OCI-LY3 (cell line): ENCODE measurements at regions not wholly inside any gene's neighbourhood (a gene's known extent, or its start where the extent isn't known, plus 50 kb on each side); places are given as distances from the start of the nearest gene placed in this dataset.

Experiments used
- H2AFZ ChIP-seq: fragments of 200-600, 300-600 bp; shearing (Covaris generic); 2 replicates; pipeline ENCODE4 v1.6.0; 2014; ENCODE audit warnings: antibody characterized with exemption, low read depth, low read length
- H3K27ac ChIP-seq: fragments of 200-600, 300-600 bp; sonication (generic); 2 replicates; pipeline ENCODE4 v1.5.1; 2014; ENCODE audit warnings: mild to moderate bottlenecking, low read length, moderate library complexity, mixed read lengths
- H3K27me3 ChIP-seq: fragments of 200-600, 300-600 bp; sonication (generic); 2 replicates; pipeline ENCODE4 v1.6.1; 2014; ENCODE audit warnings: low read depth, low read length, mixed read lengths
- H3K36me3 ChIP-seq: fragments of 200-600, 300-600 bp; sonication (generic); replicated peaks from 2 replicates; pipeline ENCODE3; 2014; ENCODE audit warnings: low read depth, low read length, mixed read lengths
- H3K4me1 ChIP-seq: fragments of 300-600, 200-600 bp; sonication (generic); 2 replicates; pipeline ENCODE4 v1.6.1; 2014; ENCODE audit warnings: low read length, mixed read lengths
- H3K4me2 ChIP-seq: fragments of 200-600, 300-600 bp; sonication (generic); 2 replicates; pipeline ENCODE4 v1.6.1; 2014; ENCODE audit warnings: low read length, mixed read lengths
- H3K4me3 ChIP-seq: fragments of 300-600, 200-600 bp; sonication (generic); 2 replicates; pipeline ENCODE4 v1.5.1; 2014; ENCODE audit warnings: antibody characterized with exemption, mild to moderate bottlenecking, low read length, moderate library complexity
- H3K79me2 ChIP-seq: fragments of 300-600, 200-600 bp; shearing (Covaris generic); 2 replicates; pipeline ENCODE4 v1.6.1; 2014; ENCODE audit warnings: mild to moderate bottlenecking, low read length, mixed read lengths
- H3K9ac ChIP-seq: fragments of 300-600, 200-600 bp; shearing (Covaris generic); 2 replicates; pipeline ENCODE4 v1.6.0; 2014; ENCODE audit warnings: mild to moderate bottlenecking, low read length, moderate library complexity
- H3K9me3 ChIP-seq: fragments of 200-600, 300-600 bp; shearing (Covaris generic); 2 replicates; pipeline ENCODE4 v1.6.1; 2014; ENCODE audit warnings: low read length, mixed read lengths; ENCODE audit not compliant: insufficient read depth
- H4K20me1 ChIP-seq: fragments of 200-600, 300-600 bp; sonication (generic); 2 replicates; pipeline ENCODE4 v1.6.1; 2016; ENCODE audit warnings: low read length, mixed read lengths; ENCODE audit not compliant: insufficient read depth
- CTCF ChIP-seq: fragments of 200-600, 300-600 bp; sonication (generic); IDR thresholded peaks from 2 replicates; pipeline ENCODE4 v1.5.1; 2014; ENCODE audit warnings: antibody characterized with exemption, low read length, low read depth
- EZH2phosphoT487 ChIP-seq: fragments of 200-600 bp; shearing (Covaris generic); IDR thresholded peaks from 2 replicates; pipeline ENCODE4 v1.6.1; 2018; ENCODE audit warnings: antibody characterized with exemption, mixed run types, low read depth

GRCh38 chr12:73221398-73221797 is 949.2 kb downstream of the TRHDE start:
- Histone ChIP-seq H3K36me3 (no peaks in the 10 kb centered on the region), H3K27ac (no peak overlapping the region), H3K4me3 (no peak overlapping the region), H3K27me3 (no peaks in the 10 kb centered on the region), H3K9me3 (no peaks in the 10 kb centered on the region), H3K9ac (no peak overlapping the region), H4K20me1 (no peaks in the 10 kb centered on the region), H2AFZ (no peak overlapping the region), H3K4me2 (no peak overlapping the region), H3K4me1 (peaks cover 3% of the 10 kb centered on the region; the same call in 1 of the 2 replicates), H3K79me2 (no peaks in the 10 kb centered on the region)
- TF ChIP-seq EZH2phosphoT487 (no peak), CTCF (no peak)

GRCh38 chr12:73221836-73222235 is 949.7 kb downstream of the TRHDE start:
- no peaks in the 10 kb centered on the region for H3K9me3 ChIP-seq
- TF ChIP-seq CTCF (no peak), EZH2phosphoT487 (no peak)
- no peaks in the 10 kb centered on the region for H3K36me3 ChIP-seq
- H3K9ac ChIP-seq: no peak overlapping the region
- H3K27ac ChIP-seq: no peak overlapping the region
- H4K20me1 ChIP-seq: no peaks in the 10 kb centered on the region
- no peaks in the 10 kb centered on the region for H3K79me2 ChIP-seq
- no peak overlapping the region for H2AFZ ChIP-seq
- H3K4me3 ChIP-seq: no peak overlapping the region
- no peak overlapping the region for H3K4me2 ChIP-seq
- no peaks in the 10 kb centered on the region for H3K27me3 ChIP-seq
- H3K4me1 ChIP-seq: peaks cover 3% of the 10 kb centered on the region; the same call in 1 of the 2 replicates

- no peak overlapping the region for H3K27ac ChIP-seq
These were observed 953.3 kb downstream of the TRHDE start for GRCh38 chr12:73225371-73225937.

GRCh38 chr12:73225941-73226340 is 953.8 kb downstream of the TRHDE start:
- Histone ChIP-seq H3K9me3 (no peaks in the 10 kb centered on the region), H3K4me2 (no peak overlapping the region), H3K4me1 (peaks cover 3% of the 10 kb centered on the region; the same call in 1 of the 2 replicates), H2AFZ (no peak overlapping the region), H3K27ac (no peak overlapping the region), H3K79me2 (no peaks in the 10 kb centered on the region), H3K27me3 (no peaks in the 10 kb centered on the region), H3K9ac (no peak overlapping the region), H3K36me3 (no peaks in the 10 kb centered on the region), H4K20me1 (no peaks in the 10 kb centered on the region), H3K4me3 (no peak overlapping the region)
- no peak for TF ChIP-seq CTCF
- no peak for TF ChIP-seq EZH2phosphoT487

More at GRCh38 chr12:73225371-73225937, 953.3 kb downstream of the TRHDE start:
- H3K4me3 ChIP-seq: no peak overlapping the region
- no peak overlapping the region for H3K9ac ChIP-seq
- H3K9me3 ChIP-seq: no peaks in the 10 kb centered on the region
- no peaks in the 10 kb centered on the region for H4K20me1 ChIP-seq
- peaks cover 3% of the 10 kb centered on the region; the same call in 1 of the 2 replicates for H3K4me1 ChIP-seq
- H3K79me2 ChIP-seq: no peaks in the 10 kb centered on the region
- TF ChIP-seq CTCF (no peak), EZH2phosphoT487 (no peak)
- H2AFZ ChIP-seq: no peak overlapping the region
- no peaks in the 10 kb centered on the region for H3K36me3 ChIP-seq
- no peaks in the 10 kb centered on the region for H3K27me3 ChIP-seq
- H3K4me2 ChIP-seq: no peak overlapping the region
